ENCODE measurements at regions not wholly inside any gene's neighbourhood (a gene's known extent, or its start where the extent isn't known, plus 50 kb on each side); places are given as distances from the start of the nearest gene placed in this dataset.

DNA sequence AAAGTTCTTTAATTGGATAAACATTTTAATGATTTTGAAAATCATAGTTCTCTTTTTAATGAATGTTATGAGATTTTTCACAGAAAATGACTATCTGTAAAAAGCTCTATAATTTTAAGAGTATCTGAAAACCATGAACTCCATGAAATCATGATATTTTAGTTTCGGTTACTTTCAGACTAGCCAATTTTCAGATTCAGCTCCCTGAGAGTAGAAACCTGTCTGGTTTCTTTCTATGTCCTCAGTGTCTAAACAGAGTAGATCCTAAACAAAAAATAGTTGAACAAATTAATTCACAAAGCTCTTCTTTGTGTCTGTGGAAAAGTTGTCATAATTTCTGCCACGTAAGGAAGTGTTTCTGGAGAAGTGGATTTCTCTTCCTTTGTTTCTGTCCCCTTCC is 1247.7 kb downstream of the NSUN3 start:
- H3K9me3 ChIP-seq: no peaks in the 10 kb centered on the region
- H3K4me3 ChIP-seq: no peak overlapping the region
- no peak for ATAC-seq (ENCODE audit: insufficient number of reproducible peaks, low FRiP score, low read depth)
- no peaks in the 10 kb centered on the region for H3K4me1 ChIP-seq (ENCODE audit: control insufficient read depth in 1 of 2, low read depth in 2 of 2)
- no peaks in the 10 kb centered on the region for H3K27me3 ChIP-seq (replicated peaks; ENCODE audit: insufficient read depth)
- no peak for TF ChIP-seq CTCF (IDR thresholded peaks at IDR 0.05)
- no peaks in the 10 kb centered on the region for H3K36me3 ChIP-seq
- no peak overlapping the region for H3K27ac ChIP-seq
- no peak for DNase-seq (ENCODE audit: low spot score)

GRCh38 chr3:95311272-95311671 is 1248.4 kb downstream of the NSUN3 start:
- ATAC-seq (ENCODE audit: insufficient number of reproducible peaks, low FRiP score, low read depth): no peak
- Histone ChIP-seq H3K9me3 (no peaks in the 10 kb centered on the region), H3K36me3 (no peaks in the 10 kb centered on the region), H3K27ac (no peak overlapping the region), H3K4me3 (no peak overlapping the region), H3K27me3 (replicated peaks; ENCODE audit: insufficient read depth) (no peaks in the 10 kb centered on the region), H3K4me1 (ENCODE audit: control insufficient read depth in 1 of 2, low read depth in 2 of 2) (no peaks in the 10 kb centered on the region)
- no peak for TF ChIP-seq CTCF (IDR thresholded peaks at IDR 0.05)
- no peak for DNase-seq (ENCODE audit: low spot score)

DNA sequence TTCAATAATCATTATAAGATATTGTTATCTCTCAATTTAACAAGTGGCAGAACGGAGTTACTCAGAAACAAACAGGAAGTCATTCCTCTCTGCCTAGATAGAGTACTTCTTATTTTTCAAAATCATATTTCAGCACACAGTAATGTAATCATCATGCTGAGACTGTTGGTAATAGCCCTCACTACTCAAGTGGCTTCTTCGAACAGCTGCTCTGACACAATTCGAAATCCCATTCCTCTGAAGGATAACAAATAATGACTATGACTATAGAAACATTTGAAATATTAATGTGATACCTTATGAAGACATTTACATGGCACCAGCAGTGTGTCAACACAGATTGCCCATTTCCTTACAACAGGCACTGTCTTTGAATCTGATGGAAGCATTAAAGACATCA is 1249.8 kb downstream of the NSUN3 start:
- H3K9me3 ChIP-seq: no peaks in the 10 kb centered on the region
- no peaks in the 10 kb centered on the region for H3K27me3 ChIP-seq (replicated peaks; ENCODE audit: insufficient read depth)
- H3K27ac ChIP-seq: no peak overlapping the region
- H3K4me1 ChIP-seq (ENCODE audit: control insufficient read depth in 1 of 2, low read depth in 2 of 2): no peaks in the 10 kb centered on the region
- H3K36me3 ChIP-seq: no peaks in the 10 kb centered on the region
- no peak for TF ChIP-seq CTCF (IDR thresholded peaks at IDR 0.05)
- no peak for ATAC-seq (ENCODE audit: insufficient number of reproducible peaks, low FRiP score, low read depth)
- no peak overlapping the region for H3K4me3 ChIP-seq
- DNase-seq (ENCODE audit: low spot score): no peak

GRCh38 chr3:95319921-95320494 is 1257.1 kb downstream of the NSUN3 start:
- no peak for DNase-seq (ENCODE audit: low spot score)
- no peak for TF ChIP-seq CTCF (IDR thresholded peaks at IDR 0.05)
- no peaks in the 10 kb centered on the region for H3K27me3 ChIP-seq (replicated peaks; ENCODE audit: insufficient read depth)

DNA sequence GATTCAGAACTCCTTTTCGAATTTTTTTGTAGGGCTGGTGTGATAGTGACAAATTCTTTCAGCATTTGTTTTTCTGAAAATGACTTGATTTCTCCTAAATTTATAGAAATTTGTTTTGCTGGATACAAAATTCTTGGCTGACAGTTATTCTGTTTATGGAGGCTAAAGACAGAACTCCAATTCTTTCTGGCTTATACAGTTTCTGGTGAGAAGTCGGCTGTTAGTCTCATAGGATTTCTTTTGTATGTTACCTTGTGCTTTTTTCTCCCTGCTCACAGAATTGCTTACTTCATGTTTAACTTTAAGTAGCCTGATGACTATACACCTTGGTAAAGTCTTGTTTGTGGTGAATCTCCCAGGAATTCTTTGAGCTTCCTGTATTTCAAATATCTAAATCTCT is 1264.6 kb downstream of the NSUN3 start:
- TF ChIP-seq CTCF (IDR thresholded peaks at IDR 0.05): no peak
- no peaks in the 10 kb centered on the region for H3K27me3 ChIP-seq (replicated peaks; ENCODE audit: insufficient read depth)

More at GRCh38 chr3:95319921-95320494, 1257.1 kb downstream of the NSUN3 start:
- Histone ChIP-seq H3K4me3 (no peak overlapping the region), H3K9me3 (no peaks in the 10 kb centered on the region), H3K36me3 (no peaks in the 10 kb centered on the region), H3K4me1 (ENCODE audit: control insufficient read depth in 1 of 2, low read depth in 2 of 2) (no peaks in the 10 kb centered on the region), H3K27ac (no peak overlapping the region)
- ATAC-seq (ENCODE audit: insufficient number of reproducible peaks, low FRiP score, low read depth): no peak

More for the DNA sequence above, 1264.6 kb downstream of the NSUN3 start:
- H3K9me3 ChIP-seq: no peaks in the 10 kb centered on the region
- no peak for DNase-seq (ENCODE audit: low spot score)
- ATAC-seq (ENCODE audit: insufficient number of reproducible peaks, low FRiP score, low read depth): no peak
- H3K36me3 ChIP-seq: no peaks in the 10 kb centered on the region
- no peak overlapping the region for H3K27ac ChIP-seq
- H3K4me3 ChIP-seq: no peak overlapping the region
- H3K4me1 ChIP-seq (ENCODE audit: control insufficient read depth in 1 of 2, low read depth in 2 of 2): no peaks in the 10 kb centered on the region
